EH (cell line): ENCODE measurements at regions not wholly inside any gene's neighbourhood (a gene's known extent, or its start where the extent isn't known, plus 50 kb on each side); places are given as distances from the start of the nearest gene placed in this dataset.
A peak's percentile ranks its signal among the peaks of the same experiment; 100 is the strongest.

Source experiments
- DNase-seq: peaks from one replicate; pipeline ENCODE4 v3.0.0-alpha.2; 2015; ENCODE audit warnings: low read depth

GRCh38 chr7:80563561-80564327 lies 51.9 kb upstream of the GNAT3 start:
- peak; percentile 64 for DNase-seq

GRCh38 chr7:80565554-80565953 lies 53.7 kb upstream of the GNAT3 start:
- DNase-seq = no peak

GRCh38 chr7:80581486-80582260 lies 56.8 kb upstream of the CD36 start:
- peak; percentile 9 for DNase-seq

- no peak for DNase-seq
Measured at GRCh38 chr7:80583901-80584300, 54.5 kb upstream of the CD36 start.

- peak; percentile 20 for DNase-seq
Measured at GRCh38 chr7:80584778-80585177, 53.7 kb upstream of the CD36 start.

GRCh38 chr7:80587538-80587937 lies 50.9 kb upstream of the CD36 start:
- DNase-seq = no peak

GRCh38 chr7:80588591-80588990 lies 49.9 kb upstream of the CD36 start:
- peak; percentile 46 for DNase-seq
